H9 (cell line): ENCODE measurements at regions not wholly inside any gene's neighbourhood (a gene's known extent, or its start where the extent isn't known, plus 50 kb on each side); places are given as distances from the start of the nearest gene placed in this dataset.

ENCODE experiments used
- DNase-seq: peaks from one replicate; pipeline ENCODE4 v3.0.0-alpha.2; 2017
- H2AFZ ChIP-seq: one replicate; pipeline ENCODE4 v1.6.1; 2013; ENCODE audit warnings: mild to moderate bottlenecking, low read length, control low read depth, moderate library complexity
- H2AK5ac ChIP-seq: 2 replicates; pipeline ENCODE4 v1.6.1; 2013; ENCODE audit warnings: low read length, control low read depth, mixed read lengths; ENCODE audit not compliant: insufficient read length
- H2BK120ac ChIP-seq: one replicate; pipeline ENCODE4 v1.6.1; 2013; ENCODE audit warnings: low read depth, mild to moderate bottlenecking, low read length, control low read depth, inconsistent platforms; ENCODE audit not compliant: poor library complexity, severe bottlenecking
- H2BK12ac ChIP-seq: 2 replicates; pipeline ENCODE4 v1.6.1; 2013; ENCODE audit warnings: low read length, control low read depth, mixed read lengths, low read depth; ENCODE audit not compliant: insufficient read length
- H2BK15ac ChIP-seq: 2 replicates; pipeline ENCODE4 v1.6.1; 2013; ENCODE audit warnings: low read depth, low read length, control low read depth
- H2BK20ac ChIP-seq: one replicate; pipeline ENCODE4 v1.6.1; 2013; ENCODE audit warnings: low read depth, mild to moderate bottlenecking, low read length, control low read depth, inconsistent platforms; ENCODE audit not compliant: poor library complexity, severe bottlenecking
- H2BK5ac ChIP-seq: 2 replicates; pipeline ENCODE4 v1.6.1; 2013; ENCODE audit warnings: low read length, control low read depth, mixed read lengths; ENCODE audit not compliant: insufficient read length
- H3K14ac ChIP-seq: 2 replicates; pipeline ENCODE4 v1.6.1; 2013; ENCODE audit warnings: low read length, control low read depth; ENCODE audit not compliant: insufficient read depth
- H3K18ac ChIP-seq: 2 replicates; pipeline ENCODE4 v1.6.1; 2013; ENCODE audit warnings: low read depth, mild to moderate bottlenecking, mixed read lengths, low read length, control low read depth; ENCODE audit not compliant: insufficient read length
- H3K23ac ChIP-seq: 2 replicates; pipeline ENCODE4 v1.6.1; 2013; ENCODE audit warnings: low read length, control low read depth, mixed read lengths, low read depth; ENCODE audit not compliant: insufficient read length
- H3K23me2 ChIP-seq: 2 replicates; pipeline ENCODE4 v1.6.1; 2013; ENCODE audit warnings: low read depth, mild to moderate bottlenecking, mixed read lengths, low read length, control low read depth; ENCODE audit not compliant: insufficient read length, poor library complexity, severe bottlenecking
- H3K27ac ChIP-seq: 2 replicates; pipeline ENCODE4 v1.5.1; 2013; ENCODE audit warnings: low read length, control low read depth, mixed read lengths, low read depth; ENCODE audit not compliant: insufficient read length
- H3K27me3 ChIP-seq: 2 replicates; pipeline ENCODE4 v1.6.1; 2013; ENCODE audit warnings: low read length, control low read depth, inconsistent platforms; ENCODE audit not compliant: insufficient read depth
- H3K4ac ChIP-seq: 2 replicates; pipeline ENCODE4 v1.6.1; 2013; ENCODE audit warnings: low read depth, mild to moderate bottlenecking, control low read depth, inconsistent platforms, low read length, moderate library complexity
- H3K4me1 ChIP-seq: 2 replicates; pipeline ENCODE4 v1.6.1; 2013; ENCODE audit warnings: low read length, control low read depth, inconsistent platforms; ENCODE audit not compliant: insufficient read depth
- H3K4me2 ChIP-seq: 2 replicates; pipeline ENCODE4 v1.6.1; 2013; ENCODE audit warnings: low read length, control low read depth, mixed read lengths; ENCODE audit not compliant: insufficient read length, insufficient read depth
- H3K56ac ChIP-seq: 2 replicates; pipeline ENCODE4 v1.6.1; 2013; ENCODE audit warnings: low read depth, mild to moderate bottlenecking, mixed read lengths, low read length, control low read depth; ENCODE audit not compliant: insufficient read length
- H3K79me1 ChIP-seq: 2 replicates; pipeline ENCODE4 v1.6.1; 2013; ENCODE audit warnings: low read depth, mild to moderate bottlenecking, moderate library complexity, low read length, control low read depth, inconsistent platforms; ENCODE audit not compliant: insufficient read depth, poor library complexity, severe bottlenecking
- H3K79me2 ChIP-seq: 2 replicates; pipeline ENCODE4 v1.6.1; 2013; ENCODE audit warnings: low read length, control low read depth, inconsistent platforms; ENCODE audit not compliant: insufficient read depth
- H3K9ac ChIP-seq: 2 replicates; pipeline ENCODE4 v1.6.1; 2013; ENCODE audit warnings: low read length, control low read depth, mixed read lengths; ENCODE audit not compliant: insufficient read length; ENCODE audit errors: extremely low read depth
- H3K9me3 ChIP-seq: one replicate; pipeline ENCODE4 v1.6.1; 2013; ENCODE audit warnings: low read depth, low read length, inconsistent platforms; ENCODE audit not compliant: control insufficient read depth
- H3T11ph ChIP-seq: one replicate; pipeline ENCODE4 v1.6.1; 2013; ENCODE audit warnings: mild to moderate bottlenecking, low read length, control low read depth, inconsistent platforms
- H4K20me1 ChIP-seq: one replicate; pipeline ENCODE4 v1.6.1; 2013; ENCODE audit not compliant: control insufficient read depth, insufficient read length, insufficient read depth
- H4K5ac ChIP-seq: 2 replicates; pipeline ENCODE4 v1.6.1; 2013; ENCODE audit warnings: low read depth, mild to moderate bottlenecking, mixed read lengths, low read length, control low read depth; ENCODE audit not compliant: insufficient read length
- H4K8ac ChIP-seq: replicated peaks from 2 replicates; pipeline ENCODE4 v1.6.1; 2013; ENCODE audit warnings: low read length, control low read depth, mixed read lengths, low read depth; ENCODE audit not compliant: insufficient read length
- H4K91ac ChIP-seq: 2 replicates; pipeline ENCODE4 v1.6.1; 2013; ENCODE audit warnings: low read depth, mild to moderate bottlenecking, moderate library complexity, mixed read lengths, low read length, control low read depth; ENCODE audit not compliant: insufficient read length
- H3K27ac Mint-ChIP-seq, 3 experiments: 2 replicates in 2 of 3; 3 replicates in 1 of 3; pipeline ENCODE4 v1.8.0; 2020 to 2021; ENCODE audit warnings: mixed read lengths in 3 of 3, mild to moderate bottlenecking in 1 of 3, moderate library complexity in 1 of 3
- H3K27me3 Mint-ChIP-seq: 2 replicates; pipeline ENCODE4 v1.8.0; 2021; ENCODE audit warnings: low read depth, mild to moderate bottlenecking, moderate library complexity, mixed read lengths
- H3K36me3 Mint-ChIP-seq, 3 experiments: 2 replicates in 2 of 3; 3 replicates in 1 of 3; pipeline ENCODE4 v1.8.0; 2020 to 2021; ENCODE audit warnings: low read depth in 3 of 3, mixed read lengths in 3 of 3; ENCODE audit not compliant: insufficient read depth in 1 of 3
- H3K4me1 Mint-ChIP-seq, 2 experiments: 2 replicates each; pipeline ENCODE4 v1.8.0; 2020; ENCODE audit warnings: mixed read lengths in 2 of 2
- H3K4me3 Mint-ChIP-seq, 2 experiments: 2 replicates in 1 of 2; 3 replicates in 1 of 2; pipeline ENCODE4 v1.8.0; 2020 to 2021; ENCODE audit warnings: mild to moderate bottlenecking in 2 of 2, mixed read lengths in 2 of 2, moderate library complexity in 1 of 2
- H3K9me3 Mint-ChIP-seq, 2 experiments: 2 replicates in 1 of 2; 3 replicates in 1 of 2; pipeline ENCODE4 v1.8.0; 2020; ENCODE audit warnings: mild to moderate bottlenecking in 2 of 2, mixed read lengths in 2 of 2, moderate library complexity in 1 of 2
- CTCF ChIP-seq: fragments of 200-600 bp; sonication (generic); conservative IDR thresholded peaks from 3 replicates; pipeline ENCODE4 v1.8.0; 2021; ENCODE audit warnings: antibody characterized with exemption, mild to moderate bottlenecking
- WGBS: extraction: QIAGEN DNeasy Blood & Tissue Kit; methylation state at CpG from one replicate; pipeline ENCODE4 v1.1.7; 2013; ENCODE audit warnings: missing lambda C conversion rate, low lambda C conversion rate, mixed read lengths; ENCODE audit not compliant: insufficient read length; ENCODE audit errors: extremely low coverage; 5-methylcytosine and 5-hydroxymethylcytosine counted together

GRCh38 chr14:100474196-100474595 is 113.0 kb downstream of the BEGAIN start:
- Histone ChIP-seq H3K4ac (no peak overlapping the region), H3K9ac (no peak overlapping the region), H3K4me1 (no peaks in the 10 kb centered on the region), H3K79me1 (no peaks in the 10 kb centered on the region), H3K18ac (no peak overlapping the region), H2BK120ac (no peak overlapping the region), H4K8ac (no peak overlapping the region), H3K9me3 (no peaks in the 10 kb centered on the region), H3K79me2 (no peaks in the 10 kb centered on the region), H3K27me3 (no peaks in the 10 kb centered on the region), H3T11ph (no peak overlapping the region), H4K20me1 (no peaks in the 10 kb centered on the region), H3K27ac (no peak overlapping the region), H2BK12ac (no peak overlapping the region), H3K23ac (no peak overlapping the region), H2BK15ac (no peak overlapping the region), H3K4me2 (no peak overlapping the region), H2BK20ac (no peak overlapping the region), H3K56ac (no peak overlapping the region), H4K91ac (no peak overlapping the region), H3K14ac (no peak overlapping the region), H2BK5ac (no peak overlapping the region), H4K5ac (no peak overlapping the region), H2AK5ac (no peak overlapping the region), H2AFZ (no peak overlapping the region), H3K23me2 (no peaks in the 10 kb centered on the region)
- Mint-ChIP-seq H3K9me3 (no peaks in the 10 kb centered on the region; a peak in 1 of 5 replicates), H3K27me3 (peaks cover 5% of the 10 kb centered on the region; the same call in 1 of the 2 replicates), H3K4me1 (peaks cover 3 to 12% of the 10 kb centered on the region in 2 experiments; a peak in 2 of 4 replicates), H3K36me3 (peaks cover 0 to 2% (median 0%) of the 10 kb centered on the region in 3 experiments; a peak in 2 of 7 replicates), H3K27ac (no peak overlapping the region), H3K4me3 (no peak overlapping the region)
- no peak for TF ChIP-seq CTCF
- no CpG with 5 or more reads among the region's 8 CpGs for WGBS
- DNase-seq = no peak
